Keratinocyte (primary cell): ENCODE measurements at regions not wholly inside any gene's neighbourhood (a gene's known extent, or its start where the extent isn't known, plus 50 kb on each side); places are given as distances from the start of the nearest gene placed in this dataset.

Source experiments
- DNase-seq: peaks from one replicate; pipeline ENCODE4 v3.0.0-alpha.2; 2011; ENCODE audit warnings: low read depth, missing footprints, low spot score
- FAIRE-seq: peaks from 2 replicates; lab custom pipeline; 2011; peaks lifted over from hg19 to GRCh38; lab: Jason Lieb, UNC
- H2AFZ ChIP-seq: 2 replicates; pipeline ENCODE4 v1.6.0; 2012; ENCODE audit warnings: low read length, control low read depth, inconsistent platforms; ENCODE audit not compliant: control insufficient read depth
- H3K27ac ChIP-seq: 2 replicates; pipeline ENCODE4 v1.5.1; 2011; ENCODE audit warnings: low read length; ENCODE audit not compliant: control insufficient read depth, insufficient read depth
- H3K27me3 ChIP-seq: 3 replicates; pipeline ENCODE4 v1.6.0; 2011; ENCODE audit warnings: low read length; ENCODE audit not compliant: control insufficient read depth, insufficient read depth; ENCODE audit errors: extremely low read depth
- H3K36me3 ChIP-seq, 2 experiments: 2 replicates in 1 of 2; 3 replicates in 1 of 2; pipeline ENCODE4 v1.5.1; 2011; ENCODE audit warnings: low read length in 2 of 2, mild to moderate bottlenecking in 1 of 2; ENCODE audit not compliant: control insufficient read depth in 2 of 2, insufficient read depth in 2 of 2; ENCODE audit errors: extremely low read depth in 1 of 2
- H3K4me1 ChIP-seq: 3 replicates; pipeline ENCODE4 v1.5.1; 2011; ENCODE audit warnings: low read length; ENCODE audit not compliant: control insufficient read depth, insufficient read depth; ENCODE audit errors: extremely low read depth
- H3K4me2 ChIP-seq: 3 replicates; pipeline ENCODE4 v1.6.0; 2011; ENCODE audit warnings: low read depth, low read length; ENCODE audit not compliant: control insufficient read depth, insufficient read depth; ENCODE audit errors: extremely low read depth
- H3K4me3 ChIP-seq, 3 experiments: fragments of 200-600 bp in 1 of 3; sonication (generic) in 1 of 3; 2 replicates in 2 of 3; 3 replicates in 1 of 3; pipeline ENCODE4 v1.5.1; 2011 to 2016; ENCODE audit warnings: low read length in 3 of 3, mild to moderate bottlenecking in 3 of 3, control low read depth in 2 of 3, inconsistent platforms in 1 of 3, low read depth in 1 of 3, mixed read lengths in 1 of 3, mixed run types in 1 of 3, moderate library complexity in 1 of 3; ENCODE audit not compliant: control insufficient read depth in 2 of 3, insufficient read depth in 2 of 3; ENCODE audit errors: extremely low read depth in 1 of 3
- H3K79me2 ChIP-seq: 2 replicates; pipeline ENCODE4 v1.6.0; 2012; ENCODE audit warnings: low read length; ENCODE audit not compliant: control insufficient read depth, insufficient read depth
- H3K9ac ChIP-seq: 3 replicates; pipeline ENCODE4 v1.6.0; 2011; ENCODE audit warnings: low read length; ENCODE audit not compliant: control insufficient read depth, insufficient read depth; ENCODE audit errors: extremely low read depth
- H3K9me1 ChIP-seq: 3 replicates; pipeline ENCODE4 v1.6.0; 2011; ENCODE audit warnings: low read length; ENCODE audit not compliant: control insufficient read depth, insufficient read depth; ENCODE audit errors: extremely low read depth
- H3K9me3 ChIP-seq: 2 replicates; pipeline ENCODE4 v1.5.1; 2012; ENCODE audit warnings: low read depth, low read length; ENCODE audit not compliant: control insufficient read depth
- H4K20me1 ChIP-seq: 3 replicates; pipeline ENCODE4 v1.6.0; 2011; ENCODE audit warnings: low read length; ENCODE audit not compliant: control insufficient read depth, insufficient read depth; ENCODE audit errors: extremely low read depth
- CTCF ChIP-seq, 3 experiments: IDR thresholded peaks in 1 of 3; conservative IDR thresholded peaks in 1 of 3; optimal IDR thresholded peaks in 1 of 3; 2 replicates in 2 of 3; 3 replicates in 1 of 3; pipeline versions ENCODE3 to v1.5.1; 2011; ENCODE audit warnings: low read length in 3 of 3, mild to moderate bottlenecking in 3 of 3, moderate library complexity in 2 of 3, control low read depth in 1 of 3, inconsistent platforms in 1 of 3; ENCODE audit not compliant: insufficient read depth in 2 of 3; ENCODE audit errors: extremely low read depth in 1 of 3
- EZH2 ChIP-seq: IDR thresholded peaks from one replicate; pipeline ENCODE4 v1.6.1; 2012; ENCODE audit warnings: inconsistent platforms, mild to moderate bottlenecking, low read length, moderate library complexity
- dilution Hi-C: fragments of 300-500 bp; cut with MboI; formaldehyde crosslinking; loops from one replicate; pipeline ENCODE4 v1.7.0; 2020; ENCODE audit warnings: low sequenced_read_pairs; ENCODE audit not compliant: extremely low pct_ligation_motif_present

GRCh38 chr20:40741507-40742106, 52.6 kb upstream of the MAFB start:
- TF ChIP-seq CTCF (optimal IDR thresholded peaks at IDR 0.05 in 1 of 3, IDR thresholded peaks at IDR 0.05 in 1 of 3, conservative IDR thresholded peaks at IDR 0.05 in 1 of 3; ENCODE audit: extremely low read depth in 1 of 3, insufficient read depth in 2 of 3, low read length in 3 of 3) (peak; percentile 82 to 92 (median 85)), EZH2 (no peak)
- H3K36me3 ChIP-seq = no peaks in the 10 kb centered on the region
- H3K9ac ChIP-seq = no peak overlapping the region
- FAIRE-seq (no peak), DNase-seq (no peak)
- dilution Hi-C loops = loop anchor here (25.0 kb wide), 1 partner anchor 196 kb away; no protein-coding TSS in a partner anchor
- H3K4me3 ChIP-seq = no peak overlapping the region
- H4K20me1 ChIP-seq = no peaks in the 10 kb centered on the region
- H2AFZ ChIP-seq = no peak overlapping the region
- H3K4me1 ChIP-seq = no peaks in the 10 kb centered on the region
- H3K27ac ChIP-seq = no peak overlapping the region
- peaks cover 6% of the 10 kb centered on the region for H3K27me3 ChIP-seq
- H3K4me2 ChIP-seq = no peak overlapping the region
- no peaks in the 10 kb centered on the region for H3K9me3 ChIP-seq
- no peaks in the 10 kb centered on the region for H3K9me1 ChIP-seq
- no peaks in the 10 kb centered on the region for H3K79me2 ChIP-seq

- TF ChIP-seq EZH2 (no peak), CTCF (optimal IDR thresholded peaks at IDR 0.05 in 1 of 3, IDR thresholded peaks at IDR 0.05 in 1 of 3, conservative IDR thresholded peaks at IDR 0.05 in 1 of 3; ENCODE audit: extremely low read depth in 1 of 3, insufficient read depth in 2 of 3, low read length in 3 of 3) (no peak)
- Histone ChIP-seq H2AFZ (no peak overlapping the region), H3K9me1 (no peaks in the 10 kb centered on the region), H3K4me1 (no peaks in the 10 kb centered on the region), H3K27ac (no peak overlapping the region), H4K20me1 (no peaks in the 10 kb centered on the region), H3K9ac (no peak overlapping the region), H3K4me2 (no peak overlapping the region), H3K9me3 (no peaks in the 10 kb centered on the region), H3K79me2 (no peaks in the 10 kb centered on the region), H3K27me3 (peaks cover 6% of the 10 kb centered on the region), H3K36me3 (no peaks in the 10 kb centered on the region), H3K4me3 (no peak overlapping the region)
- FAIRE-seq = no peak
- no peak for DNase-seq
- dilution Hi-C loops = loop anchor here (25.0 kb wide), 1 partner anchor 194 kb away; no protein-coding TSS in a partner anchor
Observed at GRCh38 chr20:40743141-40743775, 54.2 kb upstream of the MAFB start.
